H9 (cell line): ENCODE measurements at regions not wholly inside any gene's neighbourhood (a gene's known extent, or its start where the extent isn't known, plus 50 kb on each side); places are given as distances from the start of the nearest gene placed in this dataset.

ENCODE experiments used
- DNase-seq: peaks from one replicate; pipeline ENCODE4 v3.0.0-alpha.2; 2017
- H2AFZ ChIP-seq: one replicate; pipeline ENCODE4 v1.6.1; 2013; ENCODE audit warnings: mild to moderate bottlenecking, low read length, control low read depth, moderate library complexity
- H2AK5ac ChIP-seq: 2 replicates; pipeline ENCODE4 v1.6.1; 2013; ENCODE audit warnings: low read length, control low read depth, mixed read lengths; ENCODE audit not compliant: insufficient read length
- H2BK120ac ChIP-seq: one replicate; pipeline ENCODE4 v1.6.1; 2013; ENCODE audit warnings: low read depth, mild to moderate bottlenecking, low read length, control low read depth, inconsistent platforms; ENCODE audit not compliant: poor library complexity, severe bottlenecking
- H2BK12ac ChIP-seq: 2 replicates; pipeline ENCODE4 v1.6.1; 2013; ENCODE audit warnings: low read length, control low read depth, mixed read lengths, low read depth; ENCODE audit not compliant: insufficient read length
- H2BK15ac ChIP-seq: 2 replicates; pipeline ENCODE4 v1.6.1; 2013; ENCODE audit warnings: low read depth, low read length, control low read depth
- H2BK20ac ChIP-seq: one replicate; pipeline ENCODE4 v1.6.1; 2013; ENCODE audit warnings: low read depth, mild to moderate bottlenecking, low read length, control low read depth, inconsistent platforms; ENCODE audit not compliant: poor library complexity, severe bottlenecking
- H2BK5ac ChIP-seq: 2 replicates; pipeline ENCODE4 v1.6.1; 2013; ENCODE audit warnings: low read length, control low read depth, mixed read lengths; ENCODE audit not compliant: insufficient read length
- H3K14ac ChIP-seq: 2 replicates; pipeline ENCODE4 v1.6.1; 2013; ENCODE audit warnings: low read length, control low read depth; ENCODE audit not compliant: insufficient read depth
- H3K18ac ChIP-seq: 2 replicates; pipeline ENCODE4 v1.6.1; 2013; ENCODE audit warnings: low read depth, mild to moderate bottlenecking, mixed read lengths, low read length, control low read depth; ENCODE audit not compliant: insufficient read length
- H3K23ac ChIP-seq: 2 replicates; pipeline ENCODE4 v1.6.1; 2013; ENCODE audit warnings: low read length, control low read depth, mixed read lengths, low read depth; ENCODE audit not compliant: insufficient read length
- H3K23me2 ChIP-seq: 2 replicates; pipeline ENCODE4 v1.6.1; 2013; ENCODE audit warnings: low read depth, mild to moderate bottlenecking, mixed read lengths, low read length, control low read depth; ENCODE audit not compliant: insufficient read length, poor library complexity, severe bottlenecking
- H3K27ac ChIP-seq: 2 replicates; pipeline ENCODE4 v1.5.1; 2013; ENCODE audit warnings: low read length, control low read depth, mixed read lengths, low read depth; ENCODE audit not compliant: insufficient read length
- H3K27me3 ChIP-seq: 2 replicates; pipeline ENCODE4 v1.6.1; 2013; ENCODE audit warnings: low read length, control low read depth, inconsistent platforms; ENCODE audit not compliant: insufficient read depth
- H3K4ac ChIP-seq: 2 replicates; pipeline ENCODE4 v1.6.1; 2013; ENCODE audit warnings: low read depth, mild to moderate bottlenecking, control low read depth, inconsistent platforms, low read length, moderate library complexity
- H3K4me1 ChIP-seq: 2 replicates; pipeline ENCODE4 v1.6.1; 2013; ENCODE audit warnings: low read length, control low read depth, inconsistent platforms; ENCODE audit not compliant: insufficient read depth
- H3K4me2 ChIP-seq: 2 replicates; pipeline ENCODE4 v1.6.1; 2013; ENCODE audit warnings: low read length, control low read depth, mixed read lengths; ENCODE audit not compliant: insufficient read length, insufficient read depth
- H3K56ac ChIP-seq: 2 replicates; pipeline ENCODE4 v1.6.1; 2013; ENCODE audit warnings: low read depth, mild to moderate bottlenecking, mixed read lengths, low read length, control low read depth; ENCODE audit not compliant: insufficient read length
- H3K79me1 ChIP-seq: 2 replicates; pipeline ENCODE4 v1.6.1; 2013; ENCODE audit warnings: low read depth, mild to moderate bottlenecking, moderate library complexity, low read length, control low read depth, inconsistent platforms; ENCODE audit not compliant: insufficient read depth, poor library complexity, severe bottlenecking
- H3K79me2 ChIP-seq: 2 replicates; pipeline ENCODE4 v1.6.1; 2013; ENCODE audit warnings: low read length, control low read depth, inconsistent platforms; ENCODE audit not compliant: insufficient read depth
- H3K9ac ChIP-seq: 2 replicates; pipeline ENCODE4 v1.6.1; 2013; ENCODE audit warnings: low read length, control low read depth, mixed read lengths; ENCODE audit not compliant: insufficient read length; ENCODE audit errors: extremely low read depth
- H3K9me3 ChIP-seq: one replicate; pipeline ENCODE4 v1.6.1; 2013; ENCODE audit warnings: low read depth, low read length, inconsistent platforms; ENCODE audit not compliant: control insufficient read depth
- H3T11ph ChIP-seq: one replicate; pipeline ENCODE4 v1.6.1; 2013; ENCODE audit warnings: mild to moderate bottlenecking, low read length, control low read depth, inconsistent platforms
- H4K20me1 ChIP-seq: one replicate; pipeline ENCODE4 v1.6.1; 2013; ENCODE audit not compliant: control insufficient read depth, insufficient read length, insufficient read depth
- H4K5ac ChIP-seq: 2 replicates; pipeline ENCODE4 v1.6.1; 2013; ENCODE audit warnings: low read depth, mild to moderate bottlenecking, mixed read lengths, low read length, control low read depth; ENCODE audit not compliant: insufficient read length
- H4K8ac ChIP-seq: replicated peaks from 2 replicates; pipeline ENCODE4 v1.6.1; 2013; ENCODE audit warnings: low read length, control low read depth, mixed read lengths, low read depth; ENCODE audit not compliant: insufficient read length
- H4K91ac ChIP-seq: 2 replicates; pipeline ENCODE4 v1.6.1; 2013; ENCODE audit warnings: low read depth, mild to moderate bottlenecking, moderate library complexity, mixed read lengths, low read length, control low read depth; ENCODE audit not compliant: insufficient read length
- H3K27ac Mint-ChIP-seq, 3 experiments: 2 replicates in 2 of 3; 3 replicates in 1 of 3; pipeline ENCODE4 v1.8.0; 2020 to 2021; ENCODE audit warnings: mixed read lengths in 3 of 3, mild to moderate bottlenecking in 1 of 3, moderate library complexity in 1 of 3
- H3K27me3 Mint-ChIP-seq: 2 replicates; pipeline ENCODE4 v1.8.0; 2021; ENCODE audit warnings: low read depth, mild to moderate bottlenecking, moderate library complexity, mixed read lengths
- H3K36me3 Mint-ChIP-seq, 3 experiments: 2 replicates in 2 of 3; 3 replicates in 1 of 3; pipeline ENCODE4 v1.8.0; 2020 to 2021; ENCODE audit warnings: low read depth in 3 of 3, mixed read lengths in 3 of 3; ENCODE audit not compliant: insufficient read depth in 1 of 3
- H3K4me1 Mint-ChIP-seq, 2 experiments: 2 replicates each; pipeline ENCODE4 v1.8.0; 2020; ENCODE audit warnings: mixed read lengths in 2 of 2
- H3K4me3 Mint-ChIP-seq, 2 experiments: 2 replicates in 1 of 2; 3 replicates in 1 of 2; pipeline ENCODE4 v1.8.0; 2020 to 2021; ENCODE audit warnings: mild to moderate bottlenecking in 2 of 2, mixed read lengths in 2 of 2, moderate library complexity in 1 of 2
- H3K9me3 Mint-ChIP-seq, 2 experiments: 2 replicates in 1 of 2; 3 replicates in 1 of 2; pipeline ENCODE4 v1.8.0; 2020; ENCODE audit warnings: mild to moderate bottlenecking in 2 of 2, mixed read lengths in 2 of 2, moderate library complexity in 1 of 2
- WGBS: extraction: QIAGEN DNeasy Blood & Tissue Kit; methylation state at CpG from one replicate; pipeline ENCODE4 v1.1.7; 2013; ENCODE audit warnings: missing lambda C conversion rate, low lambda C conversion rate, mixed read lengths; ENCODE audit not compliant: insufficient read length; ENCODE audit errors: extremely low coverage; 5-methylcytosine and 5-hydroxymethylcytosine counted together
- TF ChIP-seq, protein P1 (sequence below): fragments of 200-600 bp; sonication (generic); conservative IDR thresholded peaks from 3 replicates; pipeline ENCODE4 v1.8.0; 2021; ENCODE audit warnings: antibody characterized with exemption, mild to moderate bottlenecking

DNA sequence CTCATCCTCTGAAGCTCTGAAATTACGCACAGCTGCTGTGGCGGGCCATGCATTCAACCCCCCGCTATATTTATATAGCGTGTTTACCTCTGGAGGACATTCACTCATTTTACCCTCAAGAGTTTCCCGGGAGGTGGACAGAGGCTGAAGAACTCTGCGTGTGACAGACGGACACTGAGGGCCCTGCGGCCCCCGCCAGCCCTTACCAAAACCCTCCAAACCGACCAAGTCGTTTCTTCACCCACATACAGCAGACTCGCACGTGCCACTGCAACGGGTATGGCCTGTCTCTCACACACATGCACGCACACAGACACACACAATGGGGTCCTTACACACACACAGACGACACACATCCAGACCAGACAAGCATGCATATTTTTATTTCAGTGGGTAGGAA, 216.4 kb upstream of the FOXF1 start:
- H3K56ac ChIP-seq: no peak overlapping the region
- no peaks in the 10 kb centered on the region for H4K20me1 ChIP-seq
- whole genome bisulfite sequencing: no CpG with 5 or more reads among the region's 16 CpGs
- no peak overlapping the region for H3K23ac ChIP-seq
- H3K23me2 ChIP-seq: no peaks in the 10 kb centered on the region
- H2BK20ac ChIP-seq: no peak overlapping the region
- Mint-ChIP-seq H3K4me3 (no peak overlapping the region), H3K36me3 (no peaks in the 10 kb centered on the region), H3K27me3 (peaks cover 93% of the 10 kb centered on the region), H3K27ac (no peak overlapping the region), H3K9me3 (no peaks in the 10 kb centered on the region; a peak in 2 of 5 replicates), H3K4me1 (peaks cover 32 to 43% of the 10 kb centered on the region in 2 experiments)
- H3T11ph ChIP-seq: no peak overlapping the region
- no peak for DNase-seq
- no peak overlapping the region for H4K8ac ChIP-seq
- no peaks in the 10 kb centered on the region for H3K79me1 ChIP-seq
- no peak overlapping the region for H4K91ac ChIP-seq
- H3K27ac ChIP-seq: no peak overlapping the region
- peaks cover 2% of the 10 kb centered on the region; the same call in 1 of the 2 replicates for H3K4me1 ChIP-seq
- H2AFZ ChIP-seq: no peak overlapping the region
- H3K27me3 ChIP-seq: peaks cover 18% of the 10 kb centered on the region; the same call in 1 of the 2 replicates
- H2BK12ac ChIP-seq: no peak overlapping the region
- H3K9me3 ChIP-seq: no peaks in the 10 kb centered on the region
- TF ChIP-seq, protein P1, sequence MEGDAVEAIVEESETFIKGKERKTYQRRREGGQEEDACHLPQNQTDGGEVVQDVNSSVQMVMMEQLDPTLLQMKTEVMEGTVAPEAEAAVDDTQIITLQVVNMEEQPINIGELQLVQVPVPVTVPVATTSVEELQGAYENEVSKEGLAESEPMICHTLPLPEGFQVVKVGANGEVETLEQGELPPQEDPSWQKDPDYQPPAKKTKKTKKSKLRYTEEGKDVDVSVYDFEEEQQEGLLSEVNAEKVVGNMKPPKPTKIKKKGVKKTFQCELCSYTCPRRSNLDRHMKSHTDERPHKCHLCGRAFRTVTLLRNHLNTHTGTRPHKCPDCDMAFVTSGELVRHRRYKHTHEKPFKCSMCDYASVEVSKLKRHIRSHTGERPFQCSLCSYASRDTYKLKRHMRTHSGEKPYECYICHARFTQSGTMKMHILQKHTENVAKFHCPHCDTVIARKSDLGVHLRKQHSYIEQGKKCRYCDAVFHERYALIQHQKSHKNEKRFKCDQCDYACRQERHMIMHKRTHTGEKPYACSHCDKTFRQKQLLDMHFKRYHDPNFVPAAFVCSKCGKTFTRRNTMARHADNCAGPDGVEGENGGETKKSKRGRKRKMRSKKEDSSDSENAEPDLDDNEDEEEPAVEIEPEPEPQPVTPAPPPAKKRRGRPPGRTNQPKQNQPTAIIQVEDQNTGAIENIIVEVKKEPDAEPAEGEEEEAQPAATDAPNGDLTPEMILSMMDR: no peak
- H3K9ac ChIP-seq: no peak overlapping the region
- no peak overlapping the region for H3K4me2 ChIP-seq
- no peak overlapping the region for H2BK5ac ChIP-seq
- H3K4ac ChIP-seq: no peak overlapping the region
- no peak overlapping the region for H4K5ac ChIP-seq
- no peak overlapping the region for H3K14ac ChIP-seq
- H2BK120ac ChIP-seq: no peak overlapping the region
- no peaks in the 10 kb centered on the region for H3K79me2 ChIP-seq
- no peak overlapping the region for H2AK5ac ChIP-seq
- no peak overlapping the region for H3K18ac ChIP-seq
- no peak overlapping the region for H2BK15ac ChIP-seq
